Body of pancreas (tissue), 4 donors: ENCODE measurements at regions not wholly inside any gene's neighbourhood (a gene's known extent, or its start where the extent isn't known, plus 50 kb on each side); places are given as distances from the start of the nearest gene placed in this dataset.

Source experiments
- CTCF ChIP-seq, 7 experiments: fragments of 450-650 bp in 4 of 7; fragments of 200-600 bp in 3 of 7; sonication (generic) in 3 of 7; IDR thresholded peaks; one replicate each; pipeline ENCODE4 v1.5.1; 2016 to 2019; ENCODE audit warnings: antibody characterized with exemption in 7 of 7
- POLR2A ChIP-seq, 3 donors: fragments of 450-650 bp; IDR thresholded peaks; one replicate each; pipeline ENCODE4 v1.6.1; 2016; ENCODE audit warnings: antibody characterized with exemption in 3 of 3, mild to moderate bottlenecking in 2 of 3

GRCh38 chr7:86326847-86327246 is 316.9 kb upstream of the GRM3 start:
- TF ChIP-seq CTCF (IDR thresholded peaks at IDR 0.05) (no peak), POLR2A (IDR thresholded peaks at IDR 0.05) (no peak)
